GM19099 (cell line): ENCODE measurements at regions not wholly inside any gene's neighbourhood (a gene's known extent, or its start where the extent isn't known, plus 50 kb on each side); places are given as distances from the start of the nearest gene placed in this dataset.

Experiments
- POLR2A ChIP-seq: IDR thresholded peaks from 3 replicates; pipeline ENCODE4 v1.6.1; 2011; ENCODE audit warnings: low read depth; ENCODE audit not compliant: insufficient read length; ENCODE audit errors: extremely low read depth

- no peak for TF ChIP-seq POLR2A
Measured at GRCh38 chr3:34000301-34000700, 201.9 kb downstream of the PDCD6IP start.

GRCh38 chr3:34001022-34001421, 202.6 kb downstream of the PDCD6IP start:
- TF ChIP-seq POLR2A, result no peak

GRCh38 chr3:34001990-34002389, 203.6 kb downstream of the PDCD6IP start:
- no peak for TF ChIP-seq POLR2A

GRCh38 chr3:34002569-34003100, 204.2 kb downstream of the PDCD6IP start:
- no peak for TF ChIP-seq POLR2A

- no peak for TF ChIP-seq POLR2A
Measured at GRCh38 chr3:34005886-34006285, 207.5 kb downstream of the PDCD6IP start.

GRCh38 chr3:34008191-34008590, 209.8 kb downstream of the PDCD6IP start:
- no peak for TF ChIP-seq POLR2A

GRCh38 chr3:34008836-34009809, 210.7 kb downstream of the PDCD6IP start:
- TF ChIP-seq POLR2A, result no peak

GRCh38 chr3:34011171-34012101, 213.0 kb downstream of the PDCD6IP start:
- TF ChIP-seq POLR2A, result no peak

GRCh38 chr3:34012102-34012461, 213.7 kb downstream of the PDCD6IP start:
- no peak for TF ChIP-seq POLR2A

GRCh38 chr3:34013818-34014570, 215.6 kb downstream of the PDCD6IP start:
- TF ChIP-seq POLR2A, result no peak

- TF ChIP-seq POLR2A, result no peak
Measured at GRCh38 chr3:34015204-34016142, 217.0 kb downstream of the PDCD6IP start.

- no peak for TF ChIP-seq POLR2A
Measured at GRCh38 chr3:34016925-34017587, 218.6 kb downstream of the PDCD6IP start.

- no peak for TF ChIP-seq POLR2A
Measured at GRCh38 chr3:34017757-34018156, 219.3 kb downstream of the PDCD6IP start.
